DMS153 (cell line): ENCODE measurements at regions not wholly inside any gene's neighbourhood (a gene's known extent, or its start where the extent isn't known, plus 50 kb on each side); places are given as distances from the start of the nearest gene placed in this dataset.
"Not testable (repeated sequence)": the region's sequence is repeated elsewhere in the genome, so short reads cannot be mapped to it uniquely, and the experiment has no call there.

Experiments
- DNase-seq: peaks from one replicate; lab custom pipeline; 2025; lab: John Stamatoyannopoulos, UW

DNA sequence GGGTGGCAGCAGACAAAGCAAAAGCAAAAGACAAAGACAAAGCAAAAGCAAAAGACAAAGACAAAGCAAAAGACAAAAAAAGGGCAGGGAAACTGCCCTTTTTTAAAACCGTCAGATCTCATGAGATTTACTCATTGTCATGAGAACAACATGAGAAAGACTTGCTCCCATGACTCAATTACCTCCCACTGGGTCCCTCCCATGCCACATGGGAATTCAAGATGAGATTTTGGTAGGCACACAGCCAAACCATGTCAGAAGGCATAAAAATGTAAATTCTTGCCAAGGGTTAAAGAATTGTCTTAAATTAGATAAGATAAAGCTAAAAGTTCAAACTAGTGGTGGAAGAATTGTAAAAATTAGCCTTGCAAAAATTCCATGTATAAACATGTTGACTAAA is 419.7 kb downstream of the TRAM1L1 start:
- DNase-seq, result no peak

- no peak for DNase-seq
Measured at GRCh38 chr4:116664198-116664597, 421.2 kb downstream of the TRAM1L1 start.

- no peak for DNase-seq
Measured at GRCh38 chr4:116639070-116639577, 446.3 kb downstream of the TRAM1L1 start.

DNA sequence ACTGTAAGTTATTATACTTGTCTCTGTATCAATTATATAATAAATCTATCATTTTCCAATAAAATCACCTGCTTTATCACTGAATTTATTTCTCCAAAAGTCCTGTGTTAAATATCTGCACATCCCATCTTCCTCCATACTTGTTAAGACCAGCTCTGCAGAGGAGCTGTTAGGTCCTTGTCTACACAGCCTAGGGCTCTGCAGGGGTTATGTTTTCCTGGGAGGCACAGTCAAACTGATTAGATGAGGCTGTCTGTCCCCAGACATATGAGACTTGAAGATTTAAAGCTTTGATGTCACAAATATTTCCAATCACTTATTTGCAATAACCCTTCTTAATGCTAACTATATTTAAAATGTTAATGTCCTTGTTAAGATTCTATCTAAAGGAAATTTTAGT is 446.8 kb downstream of the TRAM1L1 start:
- no peak for DNase-seq

- DNase-seq, result no peak
Measured at GRCh38 chr4:116636917-116637316, 448.5 kb downstream of the TRAM1L1 start.

DNA sequence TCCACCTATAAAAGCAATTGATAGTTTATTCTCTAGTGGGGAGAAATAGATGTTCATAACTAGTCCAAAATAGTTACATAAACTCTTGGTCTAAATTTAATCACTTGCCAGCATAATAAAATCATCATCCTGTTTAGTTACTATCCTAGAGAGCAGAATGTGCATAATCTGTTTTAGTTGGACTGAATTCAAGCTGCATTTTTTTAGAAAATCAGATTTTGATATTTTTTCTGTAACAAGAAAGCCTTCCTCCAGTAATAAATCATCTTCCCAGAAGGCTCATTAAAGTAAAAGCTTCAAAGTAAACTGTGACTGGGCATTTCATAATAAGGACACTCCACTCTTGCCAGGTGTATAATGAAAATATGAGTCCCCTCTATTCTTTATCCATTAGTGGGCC is 453.1 kb downstream of the TRAM1L1 start:
- no peak for DNase-seq

GRCh38 chr4:116628598-116628997 is 456.8 kb downstream of the TRAM1L1 start:
- no peak for DNase-seq

DNA sequence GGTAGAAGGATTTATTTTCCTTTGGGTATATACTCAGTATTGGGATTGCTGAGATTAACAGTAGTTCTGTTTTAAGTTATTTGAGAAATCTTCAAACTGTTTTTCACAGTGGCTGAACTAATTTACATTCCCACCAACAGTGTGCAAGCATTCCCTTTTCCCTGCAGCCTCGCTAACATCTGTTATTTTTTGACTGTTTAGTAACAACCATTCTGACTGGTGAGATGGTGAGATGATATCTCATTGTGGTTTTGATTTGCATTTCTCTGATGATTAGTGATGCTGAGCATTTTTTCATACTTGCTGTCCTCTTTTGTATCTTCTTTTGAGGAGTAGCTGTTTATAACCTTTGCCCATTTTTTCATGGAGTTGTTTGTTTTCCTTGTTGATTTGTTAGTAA is 457.8 kb downstream of the TRAM1L1 start:
- DNase-seq, result no peak

GRCh38 chr4:116619508-116619907 is 465.9 kb downstream of the TRAM1L1 start:
- DNase-seq, result not testable (repeated sequence)

- DNase-seq, result no peak
Measured at GRCh38 chr4:116618638-116619037, 466.7 kb downstream of the TRAM1L1 start.

GRCh38 chr4:116603096-116603495 is 482.3 kb downstream of the TRAM1L1 start:
- DNase-seq, result no peak

- no peak for DNase-seq
Measured at GRCh38 chr4:116599859-116600258, 485.5 kb downstream of the TRAM1L1 start.

GRCh38 chr4:116598980-116599789 is 486.2 kb downstream of the TRAM1L1 start:
- DNase-seq, result no peak

GRCh38 chr4:116598155-116598979 is 487.0 kb downstream of the TRAM1L1 start:
- DNase-seq, result no peak

DNA sequence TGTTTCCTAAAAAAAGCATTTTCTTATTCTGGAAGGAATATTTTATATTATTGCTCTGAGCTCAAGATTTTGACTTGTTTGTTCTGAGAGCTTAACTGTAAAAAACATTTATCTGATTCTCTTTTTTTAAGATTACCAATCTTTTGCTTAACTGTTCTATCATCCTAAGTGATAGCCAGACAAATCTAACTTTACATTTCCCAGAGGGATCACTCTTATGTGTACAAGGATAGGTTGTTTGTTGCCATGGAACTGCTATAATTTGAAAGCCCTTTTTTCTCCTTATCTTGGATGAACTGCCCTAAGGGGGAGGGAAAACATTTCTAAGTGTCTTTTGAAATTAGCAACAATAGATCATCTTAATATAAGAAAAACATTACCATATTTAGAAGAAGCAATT is 494.7 kb downstream of the TRAM1L1 start:
- DNase-seq, result no peak

- no peak for DNase-seq
Measured at GRCh38 chr4:116588783-116589182, 496.6 kb downstream of the TRAM1L1 start.

DNA sequence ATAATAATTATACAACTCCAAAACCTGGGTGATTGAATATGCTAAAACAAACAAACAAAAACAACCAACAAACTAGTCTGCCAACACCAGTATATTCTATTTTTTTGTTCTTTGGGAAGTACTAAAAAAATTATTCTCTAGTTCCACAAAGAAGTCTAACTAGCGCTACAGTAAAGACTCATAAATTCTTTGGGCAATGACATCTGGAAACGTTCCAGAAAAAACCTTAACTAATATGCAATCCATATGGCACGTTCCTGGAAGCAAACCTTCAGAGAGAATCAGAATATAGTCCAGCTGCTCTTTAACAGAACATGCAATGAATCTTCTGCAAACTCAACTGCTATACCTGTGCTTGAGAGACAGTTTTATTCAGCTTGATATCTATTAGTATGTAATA is 500.1 kb downstream of the TRAM1L1 start:
- DNase-seq, result no peak

DNA sequence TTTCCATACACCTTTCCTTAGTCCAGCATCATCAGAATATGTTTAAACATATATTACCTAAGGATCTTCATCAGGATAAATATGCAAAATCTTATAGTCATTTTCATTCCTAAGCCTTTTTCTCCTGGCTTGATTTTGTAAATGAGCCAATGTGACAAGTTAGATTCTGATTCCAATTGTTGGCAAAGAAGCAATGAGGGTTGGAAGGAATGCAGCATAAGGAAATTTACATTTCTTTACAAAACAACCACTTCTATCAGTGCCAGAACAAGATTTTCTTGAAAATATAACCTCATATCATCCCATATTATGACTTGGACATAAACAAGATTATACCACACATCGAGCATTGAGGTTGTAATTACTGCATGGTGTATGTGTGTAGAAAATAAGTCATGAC is 508.1 kb downstream of the TRAM1L1 start:
- no peak for DNase-seq

DNA sequence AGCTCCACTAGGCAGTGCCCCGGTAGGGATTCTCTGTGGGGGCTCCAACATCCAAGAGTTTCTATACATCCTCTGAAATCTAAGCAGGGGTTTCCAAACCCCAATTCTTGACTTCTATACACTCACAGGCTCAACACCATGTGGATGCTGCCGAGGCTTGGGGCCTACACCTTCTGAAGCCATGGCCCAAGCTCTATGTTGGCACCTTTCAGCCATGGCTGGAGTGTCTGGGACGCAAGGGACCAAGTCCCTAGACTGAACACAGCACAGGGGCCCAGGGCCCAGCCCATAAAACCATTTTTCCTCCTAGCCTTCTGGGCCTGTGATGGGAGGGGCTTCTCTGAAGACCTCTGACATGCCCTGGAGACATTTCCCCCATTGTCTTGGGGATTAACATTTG is 511.8 kb downstream of the TRAM1L1 start:
- DNase-seq, result no peak

DNA sequence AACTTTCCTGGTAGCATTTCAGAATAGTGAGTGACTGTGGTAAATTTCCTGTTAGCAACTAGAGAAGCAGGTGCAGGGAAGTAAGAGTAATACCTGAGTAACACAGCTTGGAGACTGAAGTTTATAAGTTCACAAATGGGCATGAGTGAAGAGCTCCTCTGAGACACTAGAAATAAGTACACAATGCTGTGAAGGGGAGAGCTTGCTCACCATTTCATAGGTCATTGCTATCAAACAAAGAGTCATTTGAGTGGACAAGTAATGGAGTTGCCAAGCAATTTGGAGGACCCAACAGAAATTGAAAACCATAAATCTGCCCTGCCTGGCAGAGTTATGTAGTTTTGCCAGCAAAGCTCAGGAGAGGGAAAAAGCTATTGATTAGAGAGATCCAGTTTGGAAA is 523.6 kb downstream of the TRAM1L1 start:
- no peak for DNase-seq

- no peak for DNase-seq
Measured at GRCh38 chr4:116551806-116552205, 533.6 kb downstream of the TRAM1L1 start.

- DNase-seq, result no peak
Measured at GRCh38 chr4:116547632-116548031, 537.7 kb downstream of the TRAM1L1 start.

GRCh38 chr4:116546759-116547158 is 538.6 kb downstream of the TRAM1L1 start:
- DNase-seq, result no peak
